ENCODE measurements at regions not wholly inside any gene's neighbourhood (a gene's known extent, or its start where the extent isn't known, plus 50 kb on each side); places are given as distances from the start of the nearest gene placed in this dataset.

DNA sequence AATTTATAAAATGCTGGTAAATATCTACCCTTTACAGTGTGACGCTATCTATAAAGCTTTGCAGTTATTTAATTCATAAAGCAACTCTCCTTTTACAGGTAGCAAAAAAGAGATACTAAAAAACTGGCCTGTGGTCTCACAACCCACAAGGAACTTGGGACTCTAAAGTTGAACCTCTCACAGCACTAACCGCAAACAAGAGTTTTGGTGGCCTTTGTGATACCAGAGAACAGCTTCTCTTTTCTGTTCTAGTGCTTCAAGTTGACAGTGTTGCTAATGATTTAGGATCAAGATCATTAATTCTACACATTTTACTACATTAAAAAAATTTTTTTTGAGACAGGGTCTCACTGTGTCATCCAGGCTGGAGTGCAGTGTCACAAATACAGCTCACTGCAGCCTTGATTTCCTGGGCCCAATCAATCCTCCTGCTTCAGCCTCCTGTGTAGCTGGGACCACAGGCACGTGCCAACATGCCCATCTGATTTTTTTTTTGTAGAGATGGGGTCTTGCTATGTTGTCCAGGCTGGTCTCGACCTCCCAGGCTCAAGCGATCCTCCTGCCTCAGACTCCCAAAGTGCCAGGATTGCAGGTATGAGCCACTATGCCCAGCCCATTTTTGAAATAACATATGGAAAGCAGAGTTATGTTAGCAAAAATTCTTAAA lies 56.0 kb upstream of the ST8SIA6 start:
- H3K27ac ChIP-seq: no peak overlapping the region

DNA sequence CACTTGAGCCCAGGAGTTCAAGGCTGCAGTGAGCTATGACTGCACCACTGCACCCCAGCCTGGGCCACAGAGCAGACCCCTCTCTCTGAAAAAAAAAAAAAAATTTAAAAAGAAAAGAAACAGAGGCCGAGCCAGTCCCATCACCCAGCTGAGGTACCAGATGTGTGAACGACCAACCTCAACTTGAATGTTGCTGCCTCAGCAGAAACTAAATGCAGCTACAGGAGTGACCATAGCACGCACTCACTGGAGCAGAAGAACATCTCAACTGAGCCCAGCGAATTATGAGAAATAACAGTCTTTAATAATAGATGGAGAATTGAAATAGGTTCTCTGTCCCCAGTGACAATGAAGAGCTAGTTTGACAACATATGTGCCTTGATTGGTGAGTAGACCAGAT lies 53.1 kb upstream of the ST8SIA6 start:
- H3K9me2 ChIP-seq (ENCODE audit: insufficient read depth): no peaks in the 10 kb centered on the region
- H3K79me2 ChIP-seq (ENCODE audit: low read depth): no peaks in the 10 kb centered on the region
- ChIA-PET POLR2A (ENCODE audit: unreplicated experiment) (no interaction called here), CTCF (no interaction called here)
- no TSS peak for BruUV-seq (replicated peaks)
- H3F3A ChIP-seq (ENCODE audit: insufficient read depth, low read depth): peaks cover 8% of the 10 kb centered on the region
- DNase-seq: no peak
- no peak overlapping the region for H2AFZ ChIP-seq
- intact Hi-C loops (cut with micrococcal nuclease; ENCODE audit: unreplicated experiment): no loop called here
- no peak overlapping the region for H3K4me3 ChIP-seq
- no peak overlapping the region for H3K4me2 ChIP-seq
- no peak overlapping the region for H3K27ac ChIP-seq
- TF ChIP-seq, protein P1, sequence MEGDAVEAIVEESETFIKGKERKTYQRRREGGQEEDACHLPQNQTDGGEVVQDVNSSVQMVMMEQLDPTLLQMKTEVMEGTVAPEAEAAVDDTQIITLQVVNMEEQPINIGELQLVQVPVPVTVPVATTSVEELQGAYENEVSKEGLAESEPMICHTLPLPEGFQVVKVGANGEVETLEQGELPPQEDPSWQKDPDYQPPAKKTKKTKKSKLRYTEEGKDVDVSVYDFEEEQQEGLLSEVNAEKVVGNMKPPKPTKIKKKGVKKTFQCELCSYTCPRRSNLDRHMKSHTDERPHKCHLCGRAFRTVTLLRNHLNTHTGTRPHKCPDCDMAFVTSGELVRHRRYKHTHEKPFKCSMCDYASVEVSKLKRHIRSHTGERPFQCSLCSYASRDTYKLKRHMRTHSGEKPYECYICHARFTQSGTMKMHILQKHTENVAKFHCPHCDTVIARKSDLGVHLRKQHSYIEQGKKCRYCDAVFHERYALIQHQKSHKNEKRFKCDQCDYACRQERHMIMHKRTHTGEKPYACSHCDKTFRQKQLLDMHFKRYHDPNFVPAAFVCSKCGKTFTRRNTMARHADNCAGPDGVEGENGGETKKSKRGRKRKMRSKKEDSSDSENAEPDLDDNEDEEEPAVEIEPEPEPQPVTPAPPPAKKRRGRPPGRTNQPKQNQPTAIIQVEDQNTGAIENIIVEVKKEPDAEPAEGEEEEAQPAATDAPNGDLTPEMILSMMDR (conservative IDR thresholded peaks at IDR 0.05): no peak
- no peak for TF ChIP-seq EZH2 (IDR thresholded peaks at IDR 0.05; ENCODE audit: low read depth)
- H3K9me3 ChIP-seq (ENCODE audit: insufficient read depth, low read depth): no peaks in the 10 kb centered on the region
- H4K20me1 ChIP-seq (ENCODE audit: insufficient read depth): no peaks in the 10 kb centered on the region
- no peaks in the 10 kb centered on the region for H3K36me3 ChIP-seq (ENCODE audit: low read depth)
- peaks cover 19% of the 10 kb centered on the region for H3K4me1 ChIP-seq (replicated peaks; ENCODE audit: insufficient read depth)
- H3K27me3 ChIP-seq (ENCODE audit: insufficient read depth, low read depth): no peaks in the 10 kb centered on the region

More for the DNA sequence above, 56.0 kb upstream of the ST8SIA6 start:
- TF ChIP-seq, protein P1 (conservative IDR thresholded peaks at IDR 0.05): no peak
- TF ChIP-seq EZH2 (IDR thresholded peaks at IDR 0.05; ENCODE audit: low read depth): no peak
- ChIA-PET POLR2A (ENCODE audit: unreplicated experiment) (interaction anchor here (0.6 to 0.7 kb wide), 2 partner anchors 13 to 55 kb away, joined by 4 to 6 read pairs; no protein-coding TSS in a partner anchor), CTCF (no interaction called here)
- Histone ChIP-seq H3F3A (ENCODE audit: insufficient read depth, low read depth) (peaks cover 15% of the 10 kb centered on the region), H3K36me3 (ENCODE audit: low read depth) (no peaks in the 10 kb centered on the region), H3K4me3 (no peak overlapping the region), H3K4me1 (replicated peaks; ENCODE audit: insufficient read depth) (peaks cover 31% of the 10 kb centered on the region), H3K9me3 (ENCODE audit: insufficient read depth, low read depth) (no peaks in the 10 kb centered on the region), H3K79me2 (ENCODE audit: low read depth) (no peaks in the 10 kb centered on the region), H4K20me1 (ENCODE audit: insufficient read depth) (no peaks in the 10 kb centered on the region), H3K27me3 (ENCODE audit: insufficient read depth, low read depth) (no peaks in the 10 kb centered on the region), H3K9me2 (ENCODE audit: insufficient read depth) (no peaks in the 10 kb centered on the region), H2AFZ (no peak overlapping the region), H3K4me2 (no peak overlapping the region)
- intact Hi-C loops (cut with micrococcal nuclease; ENCODE audit: unreplicated experiment): no loop called here
- no TSS peak for BruUV-seq (replicated peaks)
- DNase-seq: no peak

DNA sequence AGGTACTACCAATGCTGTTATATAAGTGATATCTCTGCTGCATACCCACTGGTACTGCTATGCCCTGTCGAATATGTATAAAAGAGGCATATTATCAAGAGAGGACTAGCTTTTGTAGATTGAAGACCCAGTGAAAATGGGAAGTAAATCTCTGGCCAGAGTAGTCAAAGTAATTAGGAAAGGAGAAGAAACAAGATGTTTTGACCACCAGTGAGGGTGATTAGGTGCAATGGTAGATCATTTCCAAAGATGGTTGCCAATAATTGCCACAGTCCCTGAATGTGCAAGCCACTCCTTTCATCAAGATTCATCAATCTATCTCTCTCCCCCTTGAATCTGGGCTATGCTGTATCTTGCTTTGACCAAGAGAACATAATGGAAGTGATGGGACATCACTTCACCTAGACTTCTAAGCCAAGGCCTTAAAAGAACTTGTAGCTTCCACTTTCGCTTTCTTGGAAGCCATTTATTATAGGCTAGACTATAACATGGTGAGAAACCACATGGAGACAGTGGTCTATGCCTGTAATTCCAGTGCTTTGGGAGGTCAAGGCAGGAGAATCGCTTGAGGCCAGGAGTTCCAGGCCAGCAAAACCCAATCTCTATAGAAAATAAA lies 52.6 kb upstream of the ST8SIA6 start:
- Histone ChIP-seq H3K4me1 (replicated peaks; ENCODE audit: insufficient read depth) (peaks cover 14% of the 10 kb centered on the region), H3K4me3 (no peak overlapping the region), H3K27me3 (ENCODE audit: insufficient read depth, low read depth) (no peaks in the 10 kb centered on the region), H3K27ac (no peak overlapping the region), H3K9me3 (ENCODE audit: insufficient read depth, low read depth) (no peaks in the 10 kb centered on the region), H3K9me2 (ENCODE audit: insufficient read depth) (no peaks in the 10 kb centered on the region), H4K20me1 (ENCODE audit: insufficient read depth) (no peaks in the 10 kb centered on the region), H3K4me2 (no peak overlapping the region), H3K36me3 (ENCODE audit: low read depth) (no peaks in the 10 kb centered on the region), H3F3A (ENCODE audit: insufficient read depth, low read depth) (peaks cover 4% of the 10 kb centered on the region), H3K79me2 (ENCODE audit: low read depth) (no peaks in the 10 kb centered on the region), H2AFZ (no peak overlapping the region)
- CTCF ChIA-PET: no interaction called here
- intact Hi-C loops (cut with micrococcal nuclease; ENCODE audit: unreplicated experiment): no loop called here
- BruUV-seq (replicated peaks): no TSS peak
- DNase-seq: no peak
- TF ChIP-seq, protein P1 (conservative IDR thresholded peaks at IDR 0.05): no peak
- no peak for TF ChIP-seq EZH2 (IDR thresholded peaks at IDR 0.05; ENCODE audit: low read depth)
- POLR2A ChIA-PET (ENCODE audit: unreplicated experiment): no interaction called here

All from PC-9 (cell line).